ENCODE measurements at regions not wholly inside any gene's neighbourhood (a gene's known extent, or its start where the extent isn't known, plus 50 kb on each side); places are given as distances from the start of the nearest gene placed in this dataset.

DNA sequence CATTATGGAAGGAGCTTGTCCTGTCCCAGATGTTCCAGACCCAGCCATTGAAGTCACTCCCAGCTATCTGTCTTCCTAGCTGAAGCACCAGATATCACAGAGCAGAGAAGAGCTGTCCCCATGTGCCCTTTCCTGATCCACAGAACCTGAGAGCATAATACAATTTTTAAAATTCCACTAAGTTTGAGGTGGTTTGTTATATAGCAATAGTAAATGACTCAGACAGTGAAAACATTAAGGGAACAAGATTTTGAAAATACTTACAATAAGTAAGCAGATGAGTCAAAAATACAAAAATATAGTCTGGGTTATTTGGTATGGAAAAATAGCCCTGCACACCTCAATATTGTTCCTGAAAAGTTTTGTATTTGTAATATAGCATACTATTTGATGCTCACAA lies 85.8 kb upstream of the GLS start:
- no peaks in the 10 kb centered on the region for H3K4me1 ChIP-seq (ENCODE audit: control insufficient read depth in 2 of 2, insufficient read depth in 2 of 2, low read length in 2 of 2)
- H3K27ac Mint-ChIP-seq: no peak overlapping the region
- H3K36me3 ChIP-seq (replicated peaks in 1 of 2; ENCODE audit: control extremely low read depth in 1 of 2, control insufficient read depth in 1 of 2, extremely low read depth in 1 of 2, insufficient read depth in 2 of 2, low read length in 1 of 2): no peaks in the 10 kb centered on the region
- H3K9ac ChIP-seq (ENCODE audit: low read length): no peak overlapping the region
- H4K20me1 ChIP-seq (ENCODE audit: control insufficient read depth, insufficient read depth, low read length, poor library complexity, severe bottlenecking): no peaks in the 10 kb centered on the region
- no peaks in the 10 kb centered on the region for H3K79me2 ChIP-seq (ENCODE audit: control insufficient read depth, insufficient read depth, low read length)
- no peaks in the 10 kb centered on the region for H3K27me3 ChIP-seq (replicated peaks in 1 of 4; ENCODE audit: control extremely low read depth in 1 of 4, control insufficient read depth in 3 of 4, insufficient read depth in 4 of 4, low read length in 3 of 4)
- intact Hi-C loops (cut with micrococcal nuclease): no loop called here
- H2AFZ ChIP-seq (ENCODE audit: insufficient read depth, low read depth, low read length, poor library complexity, severe bottlenecking): no peak overlapping the region
- H3K9me3 Mint-ChIP-seq (ENCODE audit: insufficient read depth): no peaks in the 10 kb centered on the region
- ChIA-PET POLR2A (no interaction called here), CTCF (interaction anchor here (1.5 kb wide), 1 partner anchor 11 kb away, joined by 4 read pairs; no protein-coding TSS in a partner anchor)
- no peaks in the 10 kb centered on the region for H3K4me1 Mint-ChIP-seq
- DNase-seq (no peak), ATAC-seq (ENCODE audit: low read depth) (no peak)
- H3K27me3 Mint-ChIP-seq: no peaks in the 10 kb centered on the region
- no peak overlapping the region for H3K4me3 Mint-ChIP-seq
- H3K9me3 ChIP-seq (ENCODE audit: control extremely low read depth in 1 of 3, control insufficient read depth in 2 of 3, insufficient read depth in 1 of 3, low read length in 2 of 3): no peaks in the 10 kb centered on the region
- no peak overlapping the region for H3K4me3 ChIP-seq (ENCODE audit: control extremely low read depth in 1 of 5, extremely low read depth in 1 of 5, insufficient read depth in 1 of 5, low read depth in 2 of 5, low read length in 4 of 5)
- no peak overlapping the region for H3K4me2 ChIP-seq (replicated peaks; ENCODE audit: low read depth, low read length, poor library complexity, severe bottlenecking)
- no peak for TF ChIP-seq EZH2 (IDR thresholded peaks at IDR 0.05; ENCODE audit: borderline replicate concordance, insufficient read depth, low read depth, low read length, poor library complexity, severe bottlenecking)
- TF ChIP-seq, protein P1, sequence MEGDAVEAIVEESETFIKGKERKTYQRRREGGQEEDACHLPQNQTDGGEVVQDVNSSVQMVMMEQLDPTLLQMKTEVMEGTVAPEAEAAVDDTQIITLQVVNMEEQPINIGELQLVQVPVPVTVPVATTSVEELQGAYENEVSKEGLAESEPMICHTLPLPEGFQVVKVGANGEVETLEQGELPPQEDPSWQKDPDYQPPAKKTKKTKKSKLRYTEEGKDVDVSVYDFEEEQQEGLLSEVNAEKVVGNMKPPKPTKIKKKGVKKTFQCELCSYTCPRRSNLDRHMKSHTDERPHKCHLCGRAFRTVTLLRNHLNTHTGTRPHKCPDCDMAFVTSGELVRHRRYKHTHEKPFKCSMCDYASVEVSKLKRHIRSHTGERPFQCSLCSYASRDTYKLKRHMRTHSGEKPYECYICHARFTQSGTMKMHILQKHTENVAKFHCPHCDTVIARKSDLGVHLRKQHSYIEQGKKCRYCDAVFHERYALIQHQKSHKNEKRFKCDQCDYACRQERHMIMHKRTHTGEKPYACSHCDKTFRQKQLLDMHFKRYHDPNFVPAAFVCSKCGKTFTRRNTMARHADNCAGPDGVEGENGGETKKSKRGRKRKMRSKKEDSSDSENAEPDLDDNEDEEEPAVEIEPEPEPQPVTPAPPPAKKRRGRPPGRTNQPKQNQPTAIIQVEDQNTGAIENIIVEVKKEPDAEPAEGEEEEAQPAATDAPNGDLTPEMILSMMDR (IDR thresholded peaks at IDR 0.05): no peak
- H3K27ac ChIP-seq (ENCODE audit: low read length in 2 of 2): no peak overlapping the region

DNA sequence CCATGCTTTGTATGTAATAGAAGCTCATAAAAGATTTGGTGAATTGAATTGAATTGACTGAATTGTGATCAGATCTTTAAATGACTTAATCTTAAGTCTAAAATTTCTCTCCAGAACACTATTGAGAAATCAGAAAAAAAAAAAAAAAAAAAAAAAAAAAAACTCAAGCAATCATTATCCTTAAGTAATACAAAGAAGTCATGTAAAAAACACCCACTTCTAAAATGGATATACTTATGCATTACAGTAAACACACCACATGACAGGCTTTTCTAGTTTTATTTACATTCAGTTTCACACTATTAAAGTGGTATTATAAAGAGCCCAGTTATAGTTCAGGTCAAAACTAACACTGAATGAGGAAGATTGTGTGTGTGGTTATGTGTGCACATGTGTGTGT lies 84.9 kb upstream of the GLS start:
- no peak overlapping the region for H3K4me2 ChIP-seq (replicated peaks; ENCODE audit: low read depth, low read length, poor library complexity, severe bottlenecking)
- no peaks in the 10 kb centered on the region for H3K36me3 ChIP-seq (replicated peaks in 1 of 2; ENCODE audit: control extremely low read depth in 1 of 2, control insufficient read depth in 1 of 2, extremely low read depth in 1 of 2, insufficient read depth in 2 of 2, low read length in 1 of 2)
- H3K9me3 ChIP-seq (ENCODE audit: control extremely low read depth in 1 of 3, control insufficient read depth in 2 of 3, insufficient read depth in 1 of 3, low read length in 2 of 3): no peaks in the 10 kb centered on the region
- no peaks in the 10 kb centered on the region for H4K20me1 ChIP-seq (ENCODE audit: control insufficient read depth, insufficient read depth, low read length, poor library complexity, severe bottlenecking)
- Mint-ChIP-seq H3K27ac (no peak overlapping the region), H3K4me1 (no peaks in the 10 kb centered on the region), H3K4me3 (no peak overlapping the region), H3K9me3 (ENCODE audit: insufficient read depth) (no peaks in the 10 kb centered on the region), H3K27me3 (no peaks in the 10 kb centered on the region)
- H3K27ac ChIP-seq (ENCODE audit: low read length in 2 of 2): no peak overlapping the region
- H2AFZ ChIP-seq (ENCODE audit: insufficient read depth, low read depth, low read length, poor library complexity, severe bottlenecking): no peak overlapping the region
- no peaks in the 10 kb centered on the region for H3K79me2 ChIP-seq (ENCODE audit: control insufficient read depth, insufficient read depth, low read length)
- no peak for TF ChIP-seq EZH2 (IDR thresholded peaks at IDR 0.05; ENCODE audit: borderline replicate concordance, insufficient read depth, low read depth, low read length, poor library complexity, severe bottlenecking)
- TF ChIP-seq, protein P1 (IDR thresholded peaks at IDR 0.05): no peak
- ChIA-PET POLR2A (no interaction called here), CTCF (interaction anchor here (1.0 kb wide), 1 partner anchor 15 kb away, joined by 5 read pairs; no protein-coding TSS in a partner anchor)
- ATAC-seq (ENCODE audit: low read depth) (no peak), DNase-seq (no peak)
- no peak overlapping the region for H3K9ac ChIP-seq (ENCODE audit: low read length)
- H3K27me3 ChIP-seq (replicated peaks in 1 of 4; ENCODE audit: control extremely low read depth in 1 of 4, control insufficient read depth in 3 of 4, insufficient read depth in 4 of 4, low read length in 3 of 4): no peaks in the 10 kb centered on the region
- no peaks in the 10 kb centered on the region for H3K4me1 ChIP-seq (ENCODE audit: control insufficient read depth in 2 of 2, insufficient read depth in 2 of 2, low read length in 2 of 2)
- H3K4me3 ChIP-seq (ENCODE audit: control extremely low read depth in 1 of 5, extremely low read depth in 1 of 5, insufficient read depth in 1 of 5, low read depth in 2 of 5, low read length in 4 of 5): no peak overlapping the region
- intact Hi-C loops (cut with micrococcal nuclease): no loop called here

Measured in B cell (primary cell).